Calu3 (cell line): ENCODE measurements at regions not wholly inside any gene's neighbourhood (a gene's known extent, or its start where the extent isn't known, plus 50 kb on each side); places are given as distances from the start of the nearest gene placed in this dataset.

ENCODE experiments used
- BruUV-seq: library from RNA; stranded (reverse); fragments of 400-500 nt; replicated peaks from 2 replicates; lab custom pipeline; 2021; lab: Mats Ljungman, UMichigan
- CTCF ChIA-PET: fragments of 300-600 bp; sonication (Branson Sonifier 250); formaldehyde crosslinking; loops from one replicate; lab custom pipeline; 2022; ENCODE audit warnings: antibody characterized with exemption; lab: Charles Lee
- DNase-seq: peaks from one replicate; pipeline ENCODE4 v3.0.0; 2022
- H3K27ac Mint-ChIP-seq: one replicate; pipeline ENCODE4 v1.8.0; 2022; ENCODE audit warnings: mixed read lengths; ENCODE audit not compliant: unreplicated experiment
- H3K27me3 Mint-ChIP-seq: one replicate; pipeline ENCODE4 v1.8.0; 2022; ENCODE audit warnings: mixed read lengths; ENCODE audit not compliant: unreplicated experiment
- H3K36me3 Mint-ChIP-seq: one replicate; pipeline ENCODE4 v1.8.0; 2022; ENCODE audit warnings: mild to moderate bottlenecking, moderate library complexity, mixed read lengths; ENCODE audit not compliant: insufficient read depth, unreplicated experiment
- H3K4me1 Mint-ChIP-seq: one replicate; pipeline ENCODE4 v1.8.0; 2022; ENCODE audit warnings: mild to moderate bottlenecking, low read depth, mixed read lengths; ENCODE audit not compliant: unreplicated experiment
- H3K4me3 Mint-ChIP-seq: one replicate; pipeline ENCODE4 v1.8.0; 2022; ENCODE audit warnings: mild to moderate bottlenecking, low read depth, moderate library complexity, mixed read lengths; ENCODE audit not compliant: unreplicated experiment
- H3K9me3 Mint-ChIP-seq: one replicate; pipeline ENCODE4 v1.8.0; 2022; ENCODE audit warnings: low read depth, mixed read lengths; ENCODE audit not compliant: unreplicated experiment
- CTCF ChIP-seq: fragments of 200-600 bp; IDR thresholded peaks from one replicate; pipeline ENCODE4 v1.8.0; 2022; ENCODE audit warnings: antibody characterized with exemption; ENCODE audit not compliant: unreplicated experiment
- intact Hi-C: fragments of 100-400 bp; cut with micrococcal nuclease; formaldehyde crosslinking; loops from one replicate; pipeline ENCODE4 v1.10.0; 2022; ENCODE audit not compliant: unreplicated experiment

- DNase-seq = no peak
- peaks cover 4% of the 10 kb centered on the region for H3K9me3 Mint-ChIP-seq
- CTCF ChIA-PET = no interaction called here
- no peaks in the 10 kb centered on the region for H3K27me3 Mint-ChIP-seq
- intact Hi-C loops = no loop called here
- no peak overlapping the region for H3K27ac Mint-ChIP-seq
- TF ChIP-seq CTCF = no peak
- H3K4me3 Mint-ChIP-seq = no peak overlapping the region
- no peaks in the 10 kb centered on the region for H3K4me1 Mint-ChIP-seq
- no peaks in the 10 kb centered on the region for H3K36me3 Mint-ChIP-seq
- no TSS peak for BruUV-seq
Observed at GRCh38 chr18:40676668-40677067, 1278.4 kb upstream of the PIK3C3 start.

GRCh38 chr18:40673150-40673549 is 1281.9 kb upstream of the PIK3C3 start:
- intact Hi-C loops = no loop called here
- CTCF ChIA-PET = no interaction called here
- DNase-seq = no peak
- no peak overlapping the region for H3K27ac Mint-ChIP-seq
- peaks cover 3% of the 10 kb centered on the region for H3K9me3 Mint-ChIP-seq
- TF ChIP-seq CTCF = no peak
- no peaks in the 10 kb centered on the region for H3K27me3 Mint-ChIP-seq
- H3K36me3 Mint-ChIP-seq = no peaks in the 10 kb centered on the region
- no TSS peak for BruUV-seq
- no peaks in the 10 kb centered on the region for H3K4me1 Mint-ChIP-seq
- H3K4me3 Mint-ChIP-seq = no peak overlapping the region

- H3K27me3 Mint-ChIP-seq = no peaks in the 10 kb centered on the region
- BruUV-seq = no TSS peak
- H3K9me3 Mint-ChIP-seq = peaks cover 6% of the 10 kb centered on the region
- H3K36me3 Mint-ChIP-seq = no peaks in the 10 kb centered on the region
- CTCF ChIA-PET = no interaction called here
- no peak overlapping the region for H3K27ac Mint-ChIP-seq
- H3K4me3 Mint-ChIP-seq = no peak overlapping the region
- no peak for TF ChIP-seq CTCF
- DNase-seq = no peak
- H3K4me1 Mint-ChIP-seq = no peaks in the 10 kb centered on the region
- intact Hi-C loops = no loop called here
Observed at GRCh38 chr18:40672590-40672989, 1282.4 kb upstream of the PIK3C3 start.

- DNase-seq = no peak
- Mint-ChIP-seq H3K4me1 (no peaks in the 10 kb centered on the region), H3K4me3 (no peak overlapping the region), H3K27ac (no peak overlapping the region), H3K36me3 (no peaks in the 10 kb centered on the region), H3K27me3 (no peaks in the 10 kb centered on the region), H3K9me3 (peaks cover 11% of the 10 kb centered on the region)
- no peak for TF ChIP-seq CTCF
- CTCF ChIA-PET = interaction anchor here (0.7 kb wide), 1 partner anchor 31 kb away, joined by 3 read pairs; no protein-coding TSS in a partner anchor
- BruUV-seq = no TSS peak
- intact Hi-C loops = no loop called here
Observed at GRCh38 chr18:40670668-40671375, 1284.2 kb upstream of the PIK3C3 start.
